HG02884 (cell line): ENCODE measurements at regions not wholly inside any gene's neighbourhood (a gene's known extent, or its start where the extent isn't known, plus 50 kb on each side); places are given as distances from the start of the nearest gene placed in this dataset.

Source experiments
- ATAC-seq: cut with Tn5 transposase; IDR thresholded peaks from one replicate; pipeline ENCODE4 v1.9.1; 2021; ENCODE audit warnings: mild to moderate bottlenecking, moderate library complexity; ENCODE audit not compliant: unreplicated experiment

DNA sequence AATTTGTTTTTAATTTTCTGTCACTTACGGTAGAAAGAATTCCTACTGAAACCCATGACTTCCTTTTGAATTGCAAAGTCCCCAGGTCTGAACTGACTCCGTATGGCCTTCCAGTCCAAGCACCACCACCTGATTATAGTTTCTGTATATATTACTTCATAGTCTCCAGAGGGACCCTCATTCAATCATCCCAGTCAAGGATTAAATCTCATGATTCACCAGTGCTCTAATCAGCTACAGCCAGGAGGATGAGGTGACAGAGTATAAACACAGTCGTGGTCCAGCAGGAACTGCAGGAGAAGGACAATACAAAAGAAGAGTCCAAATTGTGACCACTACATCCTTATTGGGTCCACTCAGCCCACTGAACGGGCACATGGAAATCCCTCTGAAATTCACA, 418.9 kb upstream of the C16orf82 start:
- ATAC-seq: no peak

GRCh38 chr16:26648851-26649250, 417.9 kb upstream of the C16orf82 start:
- no peak for ATAC-seq

- ATAC-seq: no peak
Measured at GRCh38 chr16:26649381-26650045, 417.2 kb upstream of the C16orf82 start.

DNA sequence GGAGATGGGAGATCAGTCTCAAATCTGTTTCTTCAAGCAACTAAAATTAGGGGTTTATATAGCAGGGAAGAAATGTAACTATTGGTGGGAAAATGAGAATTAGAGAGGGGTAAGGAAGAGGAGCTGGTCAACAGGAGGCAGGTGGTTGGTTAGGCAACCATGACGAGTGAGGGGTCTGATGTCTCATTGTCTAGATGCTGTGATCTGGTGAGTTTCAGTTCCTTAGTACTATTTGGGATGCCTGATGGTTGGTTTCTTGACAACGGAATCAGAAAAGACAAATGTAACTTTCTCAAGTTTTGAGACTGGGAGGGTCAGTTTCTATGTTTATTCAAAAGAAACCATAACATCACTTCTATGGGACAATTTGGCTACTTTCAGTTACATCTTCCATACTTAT, 415.3 kb upstream of the C16orf82 start:
- no peak for ATAC-seq

DNA sequence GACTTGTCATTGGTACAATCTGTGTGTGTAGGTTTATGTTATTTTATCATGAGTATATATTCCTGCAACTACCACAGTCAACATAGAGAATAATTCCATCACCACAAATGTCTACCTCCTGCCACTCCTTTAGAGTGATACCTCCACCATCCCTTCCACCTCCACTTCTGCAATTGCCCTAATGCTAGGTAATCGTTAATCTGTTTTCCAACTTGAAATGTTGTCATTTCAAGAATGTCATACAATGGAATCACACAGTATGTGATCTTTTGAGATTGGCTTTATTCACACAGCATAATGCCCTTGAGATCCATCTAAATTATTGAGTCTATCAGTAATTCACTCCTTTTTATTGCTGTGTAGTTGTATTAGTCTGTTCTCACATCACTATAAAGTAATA, 414.8 kb upstream of the C16orf82 start:
- no peak for ATAC-seq

DNA sequence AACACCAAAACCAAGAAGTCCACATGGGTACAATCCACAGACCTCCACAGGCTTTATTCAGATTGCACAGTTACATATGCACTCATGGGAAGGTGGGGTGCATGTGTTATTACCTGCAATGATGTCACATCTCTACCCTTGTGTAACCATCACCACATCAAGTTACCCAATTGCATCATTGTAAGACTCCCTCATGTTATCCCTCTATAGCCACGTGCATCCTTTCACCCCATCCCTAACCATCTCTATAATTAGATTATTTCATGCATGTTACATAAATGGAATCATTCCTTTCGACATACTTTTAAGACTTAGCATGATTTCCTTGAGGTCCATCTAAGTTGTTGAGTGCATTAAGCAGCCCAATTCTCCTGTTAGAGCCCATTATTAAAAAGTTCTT, 408.2 kb upstream of the C16orf82 start:
- no peak for ATAC-seq

DNA sequence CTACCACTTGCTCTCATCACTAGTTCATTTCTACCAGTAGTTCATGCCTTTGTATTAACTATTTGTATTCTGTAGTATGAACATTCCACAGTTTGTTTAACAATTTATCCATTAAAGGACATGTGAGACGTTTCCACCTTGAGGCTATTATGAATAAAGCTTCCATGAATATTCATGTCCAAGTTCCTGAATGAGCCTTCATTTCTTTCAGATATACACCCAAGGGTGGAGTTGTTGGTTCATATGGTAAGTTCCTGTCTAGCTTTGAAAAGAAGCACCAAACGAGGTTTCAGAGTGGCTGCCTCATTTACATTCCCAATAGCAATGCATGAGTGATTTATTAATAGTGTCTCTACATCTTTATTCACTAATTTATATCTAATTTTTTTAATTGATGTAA, 407.8 kb upstream of the C16orf82 start:
- no peak for ATAC-seq

DNA sequence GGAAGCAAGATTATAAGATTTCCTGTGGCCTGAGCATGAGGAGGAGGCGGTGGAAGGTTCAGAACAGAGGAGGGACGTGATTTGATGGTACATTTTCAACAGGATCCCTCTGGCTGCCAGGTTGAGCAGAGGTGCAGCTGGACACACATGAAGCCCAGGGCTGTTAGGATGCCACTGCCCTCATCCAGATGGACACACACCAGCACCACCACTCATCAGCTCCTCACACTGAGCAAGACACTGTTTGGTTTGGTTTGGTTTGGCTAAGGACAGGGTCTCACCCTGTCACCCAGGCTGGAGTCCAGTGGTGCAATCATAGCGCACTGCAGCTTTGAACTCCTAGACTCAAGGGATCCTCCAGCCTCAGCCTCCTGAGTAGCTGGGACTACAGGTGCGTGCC, 402.6 kb upstream of the C16orf82 start:
- no peak for ATAC-seq

- ATAC-seq: no peak
Measured at GRCh38 chr16:26665166-26665939, 401.4 kb upstream of the C16orf82 start.

GRCh38 chr16:26666486-26666885, 400.2 kb upstream of the C16orf82 start:
- no peak for ATAC-seq

GRCh38 chr16:26667307-26667706, 399.4 kb upstream of the C16orf82 start:
- ATAC-seq: no peak

DNA sequence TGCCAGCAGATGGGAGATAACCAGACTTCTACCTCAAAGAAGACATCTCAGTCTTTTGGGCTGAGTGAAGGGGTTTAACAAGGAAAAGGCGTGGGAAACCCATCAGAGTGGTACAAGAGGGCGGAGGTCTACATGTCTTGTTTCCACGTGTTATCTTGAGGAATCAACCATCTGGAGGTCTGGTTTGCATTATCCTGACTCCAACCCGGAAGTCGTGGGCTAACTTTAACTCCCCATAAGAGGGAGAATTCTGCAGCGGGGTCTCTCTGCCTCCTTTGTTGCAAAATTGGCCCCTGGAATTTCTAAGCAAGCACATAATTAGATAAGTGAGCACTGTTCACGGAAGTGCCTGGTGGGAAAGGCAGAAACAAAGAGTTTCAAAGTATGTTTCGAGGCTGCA, 398.7 kb upstream of the C16orf82 start:
- ATAC-seq: no peak

- no peak for ATAC-seq
Measured at GRCh38 chr16:26672206-26672605, 394.5 kb upstream of the C16orf82 start.

DNA sequence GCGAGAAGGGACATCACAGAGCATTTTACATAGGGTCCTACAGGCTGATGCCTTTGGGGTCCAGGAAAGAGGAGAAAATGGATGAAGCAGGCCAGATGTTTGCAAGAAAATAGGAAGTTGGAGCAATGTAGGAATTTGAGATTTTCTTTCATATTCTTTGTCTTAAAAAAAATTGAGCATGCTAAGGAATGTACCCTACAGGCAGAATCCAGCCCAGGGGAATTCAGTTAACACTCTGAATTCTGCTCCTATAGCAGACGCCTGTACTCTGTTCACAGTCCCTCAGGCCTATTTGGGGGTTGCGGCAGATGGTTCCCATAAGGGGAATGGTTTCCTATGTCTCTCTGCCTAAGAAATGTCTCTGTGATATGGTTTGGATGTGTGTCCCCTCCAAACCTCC, 393.7 kb upstream of the C16orf82 start:
- ATAC-seq: no peak

DNA sequence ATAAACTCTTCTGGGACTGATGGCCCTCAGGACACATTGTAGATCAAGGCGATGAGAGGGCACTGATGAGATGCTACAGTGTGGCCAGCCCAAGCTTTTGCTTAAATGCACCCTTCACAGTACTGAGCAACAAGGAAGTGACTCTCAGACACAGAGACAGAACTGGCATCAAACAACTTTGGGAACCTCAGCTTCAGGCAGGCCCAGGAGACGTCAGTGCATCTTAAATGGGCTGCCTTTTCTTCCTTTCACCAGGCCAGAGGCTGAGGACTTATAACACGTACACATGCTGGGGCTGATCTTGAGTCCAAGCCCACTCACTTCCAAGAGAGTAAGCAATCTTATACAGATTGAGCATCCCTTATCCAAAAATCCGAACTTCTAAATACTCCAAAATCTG, 386.1 kb upstream of the C16orf82 start:
- no peak for ATAC-seq

GRCh38 chr16:26688105-26688504, 378.6 kb upstream of the C16orf82 start:
- no peak for ATAC-seq

DNA sequence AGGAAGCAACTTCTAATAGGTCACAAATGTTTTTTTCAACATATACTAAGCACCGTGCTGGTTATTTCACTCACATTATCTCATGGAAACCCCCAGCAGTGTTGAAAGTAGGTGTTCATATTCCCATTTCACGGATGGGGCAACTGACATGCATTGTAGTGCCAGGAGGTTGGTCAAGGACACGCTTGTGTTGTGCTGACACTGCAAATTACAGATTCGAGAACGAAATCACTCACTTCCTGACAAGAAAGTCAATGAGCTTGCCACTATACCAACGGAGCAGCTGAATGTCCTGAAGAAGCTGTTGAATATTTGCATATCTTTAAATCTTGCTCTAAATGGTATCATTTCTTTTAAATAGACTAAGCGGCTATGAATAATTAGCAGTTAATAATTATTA, 378.0 kb upstream of the C16orf82 start:
- ATAC-seq: no peak

- no peak for ATAC-seq
Measured at GRCh38 chr16:26692658-26693057, 374.1 kb upstream of the C16orf82 start.

GRCh38 chr16:26697807-26698206, 368.9 kb upstream of the C16orf82 start:
- ATAC-seq: no peak

- ATAC-seq: no peak
Measured at GRCh38 chr16:26700250-26700649, 366.5 kb upstream of the C16orf82 start.

GRCh38 chr16:26701243-26701886, 365.4 kb upstream of the C16orf82 start:
- peak; percentile 60 for ATAC-seq

DNA sequence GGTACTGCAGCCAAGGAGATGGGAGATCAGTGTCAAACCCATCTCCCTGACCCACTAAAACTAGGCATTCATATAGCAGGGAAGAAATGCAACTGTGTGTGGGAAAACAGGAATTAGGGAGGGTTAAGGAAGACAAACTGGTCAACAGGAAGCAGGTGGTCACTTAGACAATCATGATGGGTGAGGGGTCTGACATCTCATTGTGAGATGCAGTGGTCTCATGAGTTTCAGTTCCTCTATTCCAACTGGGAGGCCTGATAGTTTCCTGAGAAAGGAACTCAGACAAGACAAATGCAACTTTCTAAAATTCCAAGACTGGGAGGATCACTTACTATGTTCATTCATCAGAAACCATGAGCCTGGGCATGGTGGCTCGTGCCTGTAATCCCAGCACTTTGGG, 361.4 kb upstream of the C16orf82 start:
- no peak for ATAC-seq
